Activated CD4-positive, CD25-positive, alpha-beta regulatory T cell treated with anti-CD3 and anti-CD28 coated beads, Interleukin-2, amount 50 U/mL, for 24 hours (primary cell): ENCODE measurements at regions not wholly inside any gene's neighbourhood (a gene's known extent, or its start where the extent isn't known, plus 50 kb on each side); places are given as distances from the start of the nearest gene placed in this dataset.

Source experiments
- ATAC-seq, 2 donors: fragments of 150-1000 bp; cut with Tn5 transposase; one replicate each; pipeline ENCODE4 v1.10.0; 2021; ENCODE audit warnings: mild to moderate bottlenecking in 1 of 2, moderate library complexity in 1 of 2

- no peak for ATAC-seq
These were observed 71.9 kb upstream of the PPARA start for GRCh38 chr22:46078241-46079092.

- no peak for ATAC-seq
These were observed 71.0 kb upstream of the PPARA start for GRCh38 chr22:46079093-46079860.

- no peak for ATAC-seq
These were observed 70.2 kb upstream of the PPARA start for GRCh38 chr22:46079861-46080821.

GRCh38 chr22:46081036-46081830, 69.1 kb upstream of the PPARA start:
- no peak for ATAC-seq

GRCh38 chr22:46081831-46082210, 68.5 kb upstream of the PPARA start:
- no peak for ATAC-seq

GRCh38 chr22:46082633-46083032, 67.7 kb upstream of the PPARA start:
- no peak for ATAC-seq

GRCh38 chr22:46083383-46084350, 66.7 kb upstream of the PPARA start:
- ATAC-seq: no peak

- ATAC-seq: no peak
These were observed 66.0 kb upstream of the PPARA start for GRCh38 chr22:46084376-46084775.

- ATAC-seq: no peak
These were observed 65.1 kb upstream of the PPARA start for GRCh38 chr22:46084943-46085827.

- ATAC-seq: no peak
These were observed 64.3 kb upstream of the PPARA start for GRCh38 chr22:46085828-46086576.

GRCh38 chr22:46086577-46087335, 63.6 kb upstream of the PPARA start:
- no peak for ATAC-seq

- ATAC-seq: no peak
These were observed 63.0 kb upstream of the PPARA start for GRCh38 chr22:46087336-46087690.

- ATAC-seq: no peak
These were observed 62.5 kb upstream of the PPARA start for GRCh38 chr22:46087816-46088277.

- ATAC-seq: no peak
These were observed 61.6 kb upstream of the PPARA start for GRCh38 chr22:46088541-46089311.

- ATAC-seq: no peak
These were observed 60.8 kb upstream of the PPARA start for GRCh38 chr22:46089426-46090035.

GRCh38 chr22:46090036-46090591, 60.2 kb upstream of the PPARA start:
- ATAC-seq: no peak
